DMS 273 (cell line): ENCODE measurements at regions not wholly inside any gene's neighbourhood (a gene's known extent, or its start where the extent isn't known, plus 50 kb on each side); places are given as distances from the start of the nearest gene placed in this dataset.
"Not testable (repeated sequence)": the region's sequence is repeated elsewhere in the genome, so short reads cannot be mapped to it uniquely, and the experiment has no call there.

Experiments
- DNase-seq: peaks from one replicate; lab custom pipeline; 2025; ENCODE audit not compliant: unreplicated experiment; lab: John Stamatoyannopoulos, UW

- not testable (repeated sequence) for DNase-seq
Observed at GRCh38 chr6:86284809-86285480, 642.3 kb upstream of the SYNCRIP start.

DNA sequence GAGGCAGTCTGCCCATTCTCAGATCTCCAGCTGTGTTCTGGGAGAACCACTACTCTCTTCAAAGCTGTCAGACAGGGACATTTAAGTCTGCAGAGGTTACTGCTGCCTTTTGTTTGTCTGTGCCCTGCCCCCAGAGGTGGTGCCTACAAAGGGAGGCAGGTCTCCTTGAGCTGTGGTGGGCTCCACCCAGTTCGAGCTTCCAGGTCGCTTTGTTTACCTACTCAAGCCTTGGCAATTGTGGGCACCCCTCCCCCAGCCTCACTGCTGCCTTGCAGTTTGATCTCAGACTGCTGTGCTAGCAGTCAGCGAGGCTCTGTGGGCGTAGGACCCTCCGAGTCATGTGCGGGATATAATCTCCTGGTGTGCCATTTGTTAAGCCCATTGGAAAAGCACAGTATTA, 640.9 kb upstream of the SYNCRIP start:
- DNase-seq = not testable (repeated sequence)

GRCh38 chr6:86276056-86276455, 633.4 kb upstream of the SYNCRIP start:
- no peak for DNase-seq

DNA sequence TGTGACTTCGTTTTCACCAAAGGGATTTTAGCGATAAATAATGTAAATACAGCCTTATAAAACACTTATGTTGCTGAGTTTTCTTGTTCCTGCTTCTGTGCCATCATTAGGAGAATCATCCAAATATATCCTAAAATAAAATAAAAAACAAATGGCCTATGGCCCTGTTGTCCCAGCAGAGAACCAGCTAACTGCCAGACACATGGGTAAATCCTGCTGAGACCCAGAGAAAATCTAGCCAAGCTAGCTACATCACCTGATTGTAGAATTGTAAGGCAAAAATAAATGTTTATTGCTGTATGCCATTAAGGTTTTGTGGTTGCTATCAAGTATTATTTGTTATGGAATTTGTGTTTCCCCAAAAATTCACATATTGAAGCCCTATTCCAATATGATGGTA, 631.2 kb upstream of the SYNCRIP start:
- no peak for DNase-seq

- no peak for DNase-seq
Observed at GRCh38 chr6:86256615-86257187, 614.0 kb upstream of the SYNCRIP start.

GRCh38 chr6:86255973-86256372, 613.3 kb upstream of the SYNCRIP start:
- no peak for DNase-seq

DNA sequence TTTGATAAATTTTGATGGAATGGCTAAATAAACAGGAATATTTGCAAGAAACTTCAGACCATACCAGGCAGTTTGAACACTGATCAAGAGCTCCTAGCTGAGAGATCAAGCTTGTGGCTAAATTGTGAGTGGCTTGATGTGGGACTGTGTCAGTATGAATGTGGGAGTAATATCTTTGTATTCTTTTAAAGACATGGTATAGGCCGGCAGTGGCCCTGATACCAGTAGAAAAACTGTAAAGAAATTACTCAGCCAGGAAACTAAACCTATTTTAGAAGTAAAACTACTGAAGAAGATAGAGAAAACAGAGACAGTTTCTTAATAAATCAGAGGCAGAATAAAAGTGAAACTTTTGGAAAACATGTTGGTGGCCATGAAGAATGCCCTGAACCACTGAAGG, 608.4 kb upstream of the SYNCRIP start:
- DNase-seq = no peak

- no peak for DNase-seq
Observed at GRCh38 chr6:86217906-86218305, 575.2 kb upstream of the SYNCRIP start.

DNA sequence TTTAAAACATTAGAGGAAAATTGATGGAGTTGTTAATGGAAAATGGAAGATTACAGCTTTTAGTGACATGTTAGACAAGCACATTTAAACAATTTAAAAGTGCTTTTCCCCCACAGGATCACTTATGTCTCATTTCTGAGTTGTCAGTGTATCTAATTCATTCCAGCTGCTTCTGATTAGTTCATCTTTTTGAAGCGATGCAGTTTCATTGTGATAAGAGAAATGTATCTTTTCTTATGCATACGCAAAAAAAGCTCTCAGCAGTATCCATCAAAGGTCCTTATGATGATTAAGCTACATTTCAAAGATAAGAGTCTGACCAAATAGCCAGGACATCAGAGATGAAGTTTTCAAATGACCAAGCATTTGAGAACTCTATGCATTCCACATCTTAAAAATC, 572.6 kb upstream of the SYNCRIP start:
- no peak for DNase-seq

- no peak for DNase-seq
Observed at GRCh38 chr6:86205980-86206379, 563.3 kb upstream of the SYNCRIP start.

DNA sequence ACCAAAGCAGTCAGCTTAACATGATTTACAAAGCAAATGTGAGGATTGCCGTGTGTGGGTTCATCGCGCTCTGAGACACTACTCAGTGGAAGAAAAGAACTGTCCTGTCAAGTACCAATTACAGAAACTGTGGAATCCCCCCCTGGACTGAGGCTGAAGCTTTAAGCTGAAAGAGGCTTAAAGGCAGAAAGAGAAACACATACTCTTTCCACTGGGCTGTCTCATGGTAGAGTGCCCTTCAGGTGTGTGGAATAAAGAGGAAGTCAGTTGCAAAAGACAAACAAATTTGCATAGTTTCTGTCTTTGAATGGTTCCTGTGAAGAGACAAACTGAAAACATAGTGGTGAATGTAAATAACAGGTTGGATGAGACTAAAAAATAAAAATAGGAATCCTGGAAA, 560.4 kb upstream of the SYNCRIP start:
- no peak for DNase-seq

DNA sequence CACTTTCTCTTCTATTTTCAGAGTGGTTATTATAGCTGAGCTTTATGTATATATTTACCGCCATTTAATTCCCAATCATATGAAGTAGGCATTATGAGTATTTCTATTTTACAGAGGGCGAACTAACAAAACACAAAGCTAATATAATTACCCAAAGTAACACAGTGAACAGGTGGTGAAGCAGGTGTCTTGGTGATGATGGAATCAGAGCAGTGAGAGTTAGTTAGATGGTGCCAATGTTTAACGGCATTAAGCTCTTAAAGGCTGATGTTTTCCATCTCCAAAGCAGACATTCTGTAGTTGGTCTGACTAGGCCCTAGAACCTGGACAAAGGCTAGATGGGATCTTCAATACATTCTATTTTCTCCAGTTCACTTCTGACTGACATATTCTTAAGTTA, 551.1 kb upstream of the SYNCRIP start:
- DNase-seq = no peak

DNA sequence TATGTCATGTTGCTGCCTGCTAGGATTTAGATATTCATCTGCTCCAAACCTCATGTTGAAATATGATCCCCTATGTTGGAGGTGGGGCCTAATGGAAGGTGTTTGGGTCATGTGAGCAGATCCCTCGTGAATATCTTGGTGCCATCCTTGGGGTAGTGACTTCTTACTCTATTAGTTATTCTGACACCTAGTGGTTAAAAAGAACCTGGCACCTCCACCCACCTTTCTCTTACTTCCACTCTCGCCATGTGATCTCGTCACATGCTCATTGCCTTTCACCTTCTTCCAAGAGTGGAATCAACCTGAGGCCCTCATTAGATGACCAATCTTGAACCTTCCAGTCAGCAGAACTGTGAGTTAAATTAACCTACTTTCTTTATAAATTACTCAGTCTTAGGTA, 549.4 kb upstream of the SYNCRIP start:
- DNase-seq = peak; percentile 73

DNA sequence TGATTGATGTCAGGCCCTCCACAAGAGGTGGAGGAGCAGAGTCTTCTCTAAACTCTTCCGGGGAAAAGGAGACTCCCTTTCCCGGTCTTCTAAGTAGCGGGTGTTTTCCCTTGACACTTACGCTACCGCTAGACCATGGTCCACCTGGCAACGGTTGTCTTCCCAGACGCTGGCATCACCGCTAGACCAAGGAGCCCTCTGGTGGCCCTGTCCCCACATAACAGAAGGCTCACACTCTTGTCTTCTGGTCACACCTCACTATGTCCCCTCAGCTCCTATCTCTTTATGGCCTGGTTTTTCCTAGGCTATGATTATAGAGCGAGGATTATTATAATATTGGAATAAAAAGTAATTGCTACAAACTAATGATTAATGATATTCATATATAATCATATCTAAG, 532.5 kb upstream of the SYNCRIP start:
- DNase-seq = peak; percentile 84

GRCh38 chr6:86154852-86155251, 512.2 kb upstream of the SYNCRIP start:
- DNase-seq = no peak

DNA sequence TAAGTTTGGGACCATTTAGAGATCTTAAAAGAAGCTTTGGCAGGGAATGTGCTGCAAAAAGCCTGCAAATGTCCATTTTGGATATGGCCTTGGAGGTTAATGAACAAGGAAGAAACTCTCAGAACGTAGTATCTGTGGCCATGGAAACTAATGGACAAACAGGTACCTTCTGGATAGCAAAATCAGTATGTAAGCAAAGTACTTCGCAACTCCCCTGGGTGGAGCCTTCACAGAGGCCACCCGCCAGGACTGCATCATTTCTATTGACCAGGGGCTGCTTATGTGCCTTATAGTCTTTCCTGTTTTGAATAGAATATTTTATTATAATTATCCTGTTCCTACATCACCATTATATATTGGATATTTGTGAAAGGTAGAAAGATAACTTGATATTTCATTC, 510.8 kb upstream of the SYNCRIP start:
- peak; percentile 20 for DNase-seq

- DNase-seq = peak; percentile 26
Observed at GRCh38 chr6:86152546-86152945, 509.9 kb upstream of the SYNCRIP start.

DNA sequence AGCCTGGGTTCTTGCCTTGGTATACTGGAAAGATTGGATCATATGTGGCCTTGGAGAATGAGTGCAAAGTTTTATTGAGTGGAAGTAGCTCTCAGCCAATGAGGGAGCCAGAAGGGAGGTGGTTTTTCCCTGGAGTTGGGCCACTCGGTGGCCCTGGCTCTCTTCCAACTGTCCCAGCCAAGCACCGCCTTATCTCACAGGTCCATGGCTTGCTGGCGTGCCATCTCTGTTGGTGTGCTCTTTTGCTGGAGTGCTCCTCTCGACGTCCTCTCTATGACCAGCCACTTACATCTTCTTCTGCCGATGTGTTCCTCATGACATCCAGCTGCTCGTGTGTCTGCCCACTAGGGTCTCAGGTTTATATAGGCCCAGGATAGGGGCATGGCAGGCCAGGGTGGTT, 505.9 kb upstream of the SYNCRIP start:
- DNase-seq = no peak

- no peak for DNase-seq
Observed at GRCh38 chr6:86147859-86148258, 505.2 kb upstream of the SYNCRIP start.

- no peak for DNase-seq
Observed at GRCh38 chr6:86147311-86147710, 504.6 kb upstream of the SYNCRIP start.

DNA sequence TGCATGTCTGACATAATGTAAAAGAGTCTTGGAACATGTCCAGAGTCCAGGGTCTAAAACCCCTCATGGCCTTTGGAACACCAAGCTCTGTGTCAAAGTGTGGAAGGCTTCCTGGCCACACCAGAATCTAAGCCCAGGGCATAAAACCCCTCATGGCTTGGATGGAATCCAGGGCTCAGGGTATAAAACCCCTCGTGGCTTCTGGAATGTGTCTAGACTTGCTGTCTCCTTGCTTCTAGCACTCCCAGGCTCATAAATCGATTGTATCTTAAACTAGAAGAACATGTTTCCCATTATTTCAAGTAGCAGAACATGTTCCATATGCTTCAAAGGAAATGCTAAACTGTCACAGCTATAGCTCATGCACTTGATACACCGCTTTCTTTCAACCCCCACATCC, 504.1 kb upstream of the SYNCRIP start:
- peak; percentile 65 for DNase-seq

DNA sequence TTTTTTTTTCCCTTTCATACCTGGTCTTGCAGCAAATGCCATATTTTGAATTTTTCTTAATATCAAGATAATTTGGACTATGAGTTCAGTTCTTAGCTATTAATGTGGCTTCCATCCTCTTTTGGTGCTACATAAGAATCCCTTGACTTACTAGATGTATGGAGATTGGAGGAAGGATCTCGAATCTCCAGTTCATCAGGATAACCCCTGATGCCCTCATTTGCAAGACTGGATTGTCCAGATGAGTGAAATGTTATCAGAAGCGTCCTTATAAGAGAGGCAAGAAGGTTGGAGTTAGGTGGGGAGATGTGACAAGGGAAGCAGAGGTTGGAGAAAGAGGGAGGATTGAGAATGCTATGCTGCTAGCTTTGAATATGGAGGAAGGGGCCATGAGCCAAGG, 499.6 kb upstream of the SYNCRIP start:
- DNase-seq = no peak
